Effector memory CD8-positive, alpha-beta T cell (primary cell): ENCODE measurements at regions not wholly inside any gene's neighbourhood (a gene's known extent, or its start where the extent isn't known, plus 50 kb on each side); places are given as distances from the start of the nearest gene placed in this dataset.

Experiments used
- ATAC-seq: fragments of 150-1000 bp; cut with Tn5 transposase; replicated peaks from 2 replicates; pipeline ENCODE4 v1.10.0; 2021; ENCODE audit warnings: mild to moderate bottlenecking, moderate library complexity
- DNase-seq, 3 experiments: peaks; one replicate each; pipeline ENCODE4 v3.0.0; 2021
- H3K27ac Mint-ChIP-seq, 2 donors: one replicate each; pipeline ENCODE4 v1.8.0; 2022; ENCODE audit warnings: mild to moderate bottlenecking in 2 of 2, mixed read lengths in 2 of 2, moderate library complexity in 2 of 2
- H3K27me3 Mint-ChIP-seq, 2 donors: one replicate each; pipeline ENCODE4 v1.8.0; 2022; ENCODE audit warnings: mixed read lengths in 2 of 2
- H3K36me3 Mint-ChIP-seq: one replicate; pipeline ENCODE4 v1.8.0; 2022; ENCODE audit warnings: mild to moderate bottlenecking, moderate library complexity, mixed read lengths; ENCODE audit not compliant: insufficient read depth
- H3K4me1 Mint-ChIP-seq, 2 donors: one replicate each; pipeline ENCODE4 v1.8.0; 2022; ENCODE audit warnings: low read depth in 2 of 2, mixed read lengths in 2 of 2
- H3K4me3 Mint-ChIP-seq, 2 donors: one replicate each; pipeline ENCODE4 v1.8.0; 2022; ENCODE audit warnings: mild to moderate bottlenecking in 2 of 2, mixed read lengths in 2 of 2, moderate library complexity in 2 of 2
- H3K9me3 Mint-ChIP-seq, 2 donors: one replicate each; pipeline ENCODE4 v1.8.0; 2022; ENCODE audit warnings: mixed read lengths in 2 of 2

GRCh38 chr11:79564288-79564925, 123.6 kb upstream of the TENM4 start:
- Mint-ChIP-seq H3K9me3 (peaks cover 7 to 13% of the 10 kb centered on the region in 2 donors), H3K27me3 (no peaks in the 10 kb centered on the region), H3K36me3 (no peaks in the 10 kb centered on the region), H3K4me1 (no peaks in the 10 kb centered on the region), H3K4me3 (no peak overlapping the region), H3K27ac (no peak overlapping the region)
- ATAC-seq, result no peak
- DNase-seq, result no peak

GRCh38 chr11:79561496-79561895, 120.7 kb upstream of the TENM4 start:
- DNase-seq (no peak), ATAC-seq (no peak)
- Mint-ChIP-seq H3K27ac (no peak overlapping the region), H3K27me3 (no peaks in the 10 kb centered on the region), H3K4me1 (no peaks in the 10 kb centered on the region), H3K4me3 (no peak overlapping the region), H3K9me3 (peaks cover 8 to 13% of the 10 kb centered on the region in 2 donors), H3K36me3 (no peaks in the 10 kb centered on the region)

- DNase-seq, result no peak
- Mint-ChIP-seq H3K27me3 (no peaks in the 10 kb centered on the region), H3K4me1 (no peaks in the 10 kb centered on the region)
Measured at GRCh38 chr11:79550809-79551208, 110.0 kb upstream of the TENM4 start.

GRCh38 chr11:79547256-79547655, 106.4 kb upstream of the TENM4 start:
- DNase-seq (no peak), ATAC-seq (no peak)
- H3K4me1 Mint-ChIP-seq, result no peaks in the 10 kb centered on the region
- no peak overlapping the region for H3K27ac Mint-ChIP-seq
- H3K9me3 Mint-ChIP-seq, result peaks cover 3 to 4% of the 10 kb centered on the region in 2 donors
- H3K4me3 Mint-ChIP-seq, result no peak overlapping the region
- no peaks in the 10 kb centered on the region for H3K27me3 Mint-ChIP-seq
- no peaks in the 10 kb centered on the region for H3K36me3 Mint-ChIP-seq

More at GRCh38 chr11:79550809-79551208, 110.0 kb upstream of the TENM4 start:
- Mint-ChIP-seq H3K27ac (no peak overlapping the region), H3K36me3 (no peaks in the 10 kb centered on the region), H3K9me3 (peaks cover 3 to 12% of the 10 kb centered on the region in 2 donors), H3K4me3 (no peak overlapping the region)
- no peak for ATAC-seq

- ATAC-seq (no peak), DNase-seq (no peak)
- Mint-ChIP-seq H3K36me3 (no peaks in the 10 kb centered on the region), H3K9me3 (peaks cover 0 to 3% of the 10 kb centered on the region in 2 donors), H3K27ac (no peak overlapping the region), H3K27me3 (no peaks in the 10 kb centered on the region), H3K4me3 (no peak overlapping the region), H3K4me1 (no peaks in the 10 kb centered on the region)
Measured at GRCh38 chr11:79546351-79546750, 105.5 kb upstream of the TENM4 start.

GRCh38 chr11:79544361-79544760, 103.5 kb upstream of the TENM4 start:
- no peak overlapping the region for H3K27ac Mint-ChIP-seq

GRCh38 chr11:79543101-79543500, 102.3 kb upstream of the TENM4 start:
- Mint-ChIP-seq H3K36me3 (no peaks in the 10 kb centered on the region), H3K4me1 (no peaks in the 10 kb centered on the region), H3K9me3 (peaks cover 6 to 15% of the 10 kb centered on the region in 2 donors), H3K27ac (no peak overlapping the region), H3K4me3 (no peak overlapping the region), H3K27me3 (no peaks in the 10 kb centered on the region)
- no peak for ATAC-seq
- no peak for DNase-seq

More at GRCh38 chr11:79544361-79544760, 103.5 kb upstream of the TENM4 start:
- ATAC-seq, result no peak
- no peak overlapping the region for H3K4me3 Mint-ChIP-seq
- peaks cover under 1 to 3% of the 10 kb centered on the region in 2 donors for H3K9me3 Mint-ChIP-seq
- no peaks in the 10 kb centered on the region for H3K4me1 Mint-ChIP-seq
- H3K27me3 Mint-ChIP-seq, result no peaks in the 10 kb centered on the region
- no peak for DNase-seq
- no peaks in the 10 kb centered on the region for H3K36me3 Mint-ChIP-seq

GRCh38 chr11:79541466-79541865, 100.6 kb upstream of the TENM4 start:
- Mint-ChIP-seq H3K4me3 (no peak overlapping the region), H3K4me1 (no peaks in the 10 kb centered on the region), H3K9me3 (peaks cover 11 to 24% of the 10 kb centered on the region in 2 donors)

GRCh38 chr11:79538775-79539174, 97.9 kb upstream of the TENM4 start:
- H3K4me3 Mint-ChIP-seq, result no peak overlapping the region
- H3K36me3 Mint-ChIP-seq, result no peaks in the 10 kb centered on the region
- no peak for ATAC-seq
- H3K27ac Mint-ChIP-seq, result no peak overlapping the region
- H3K9me3 Mint-ChIP-seq, result peaks cover 15 to 29% of the 10 kb centered on the region in 2 donors
- H3K4me1 Mint-ChIP-seq, result no peaks in the 10 kb centered on the region
- no peaks in the 10 kb centered on the region for H3K27me3 Mint-ChIP-seq
- DNase-seq, result no peak

More at GRCh38 chr11:79541466-79541865, 100.6 kb upstream of the TENM4 start:
- no peaks in the 10 kb centered on the region for H3K36me3 Mint-ChIP-seq
- no peak for DNase-seq
- no peak overlapping the region for H3K27ac Mint-ChIP-seq
- H3K27me3 Mint-ChIP-seq, result no peaks in the 10 kb centered on the region
- ATAC-seq, result no peak

- H3K36me3 Mint-ChIP-seq, result no peaks in the 10 kb centered on the region
- DNase-seq (no peak), ATAC-seq (no peak)
- H3K4me3 Mint-ChIP-seq, result no peak overlapping the region
- H3K4me1 Mint-ChIP-seq, result no peaks in the 10 kb centered on the region
- H3K27ac Mint-ChIP-seq, result no peak overlapping the region
- no peaks in the 10 kb centered on the region for H3K27me3 Mint-ChIP-seq
- H3K9me3 Mint-ChIP-seq, result peaks cover 15 to 30% of the 10 kb centered on the region in 2 donors
Measured at GRCh38 chr11:79536155-79536917, 95.5 kb upstream of the TENM4 start.

GRCh38 chr11:79535606-79536005, 94.8 kb upstream of the TENM4 start:
- no peaks in the 10 kb centered on the region for H3K36me3 Mint-ChIP-seq
- no peak overlapping the region for H3K4me3 Mint-ChIP-seq
- H3K27me3 Mint-ChIP-seq, result no peaks in the 10 kb centered on the region
- H3K4me1 Mint-ChIP-seq, result no peaks in the 10 kb centered on the region
- H3K27ac Mint-ChIP-seq, result no peak overlapping the region
- peaks cover 15 to 37% of the 10 kb centered on the region in 2 donors for H3K9me3 Mint-ChIP-seq
- no peak for DNase-seq
- ATAC-seq, result no peak

GRCh38 chr11:79525257-79525656, 84.4 kb upstream of the TENM4 start:
- no peaks in the 10 kb centered on the region for H3K36me3 Mint-ChIP-seq
- no peaks in the 10 kb centered on the region for H3K27me3 Mint-ChIP-seq
- H3K9me3 Mint-ChIP-seq, result peaks cover 10 to 28% of the 10 kb centered on the region in 2 donors
- DNase-seq (no peak), ATAC-seq (no peak)
- H3K27ac Mint-ChIP-seq, result no peak overlapping the region
- no peak overlapping the region for H3K4me3 Mint-ChIP-seq
- H3K4me1 Mint-ChIP-seq, result no peaks in the 10 kb centered on the region

GRCh38 chr11:79522626-79523025, 81.8 kb upstream of the TENM4 start:
- no peak for ATAC-seq
- DNase-seq, result no peak
- H3K27ac Mint-ChIP-seq, result no peak overlapping the region
- H3K4me3 Mint-ChIP-seq, result no peak overlapping the region
- no peaks in the 10 kb centered on the region for H3K27me3 Mint-ChIP-seq
- no peaks in the 10 kb centered on the region for H3K36me3 Mint-ChIP-seq
- H3K9me3 Mint-ChIP-seq, result peaks cover 9 to 22% of the 10 kb centered on the region in 2 donors
- no peaks in the 10 kb centered on the region for H3K4me1 Mint-ChIP-seq

GRCh38 chr11:79520086-79520485, 79.3 kb upstream of the TENM4 start:
- ATAC-seq, result no peak
- Mint-ChIP-seq H3K4me1 (no peaks in the 10 kb centered on the region), H3K27ac (no peak overlapping the region), H3K36me3 (no peaks in the 10 kb centered on the region), H3K9me3 (peaks cover 12 to 23% of the 10 kb centered on the region in 2 donors), H3K4me3 (no peak overlapping the region), H3K27me3 (no peaks in the 10 kb centered on the region)
- no peak for DNase-seq
